ENCODE measurements at regions not wholly inside any gene's neighbourhood (a gene's known extent, or its start where the extent isn't known, plus 50 kb on each side); places are given as distances from the start of the nearest gene placed in this dataset.
A peak's percentile ranks its signal among the peaks of the same experiment; 100 is the strongest.

DNA sequence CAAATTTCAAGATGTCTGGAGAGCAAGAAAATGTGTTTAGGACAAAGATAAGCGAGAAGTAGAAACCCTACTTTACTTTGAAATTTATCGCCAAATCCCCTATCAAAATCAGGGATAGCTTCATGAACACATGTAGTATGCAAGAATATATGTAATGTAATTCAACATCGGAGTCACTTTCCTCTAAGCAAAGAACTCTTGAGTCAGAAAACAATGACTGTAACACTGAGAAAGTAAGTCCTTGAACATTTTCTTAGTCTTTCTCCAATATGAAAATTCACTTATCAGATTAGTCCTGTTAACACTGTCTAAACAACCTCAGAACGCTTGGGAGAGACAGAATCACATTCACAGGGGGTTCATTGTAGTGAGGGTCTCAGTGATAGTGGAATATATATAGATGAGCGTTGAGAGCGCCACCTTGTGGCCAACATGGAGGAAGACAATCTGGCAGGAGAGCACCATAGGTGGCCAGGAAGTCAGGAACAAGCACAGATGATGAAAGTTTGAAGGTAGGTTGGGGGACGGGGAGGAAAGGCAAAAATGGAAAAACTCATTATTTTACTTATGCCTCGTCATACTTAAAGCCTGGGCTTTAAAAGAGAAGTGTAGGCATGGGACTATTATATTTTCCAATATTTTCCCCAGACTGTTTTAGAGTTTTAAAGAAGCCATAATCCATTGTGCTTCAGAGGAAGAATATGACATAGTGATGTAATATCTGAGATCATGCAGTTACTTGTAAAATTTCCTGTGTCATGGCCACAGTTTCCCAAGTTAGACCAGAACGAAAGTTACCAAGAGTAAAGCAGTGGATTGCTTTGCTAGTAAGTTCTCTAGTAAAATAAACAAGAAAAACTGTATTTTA, 115.5 kb upstream of the GNAI1 start:
- ChIA-PET CTCF (no interaction called here), POLR2A (no interaction called here)
- peak; percentile 46 for ATAC-seq (ENCODE audit: poor library complexity)
- H3K9me3 ChIP-seq (ENCODE audit: control insufficient read depth in 1 of 2, insufficient read depth in 1 of 2, low read length in 2 of 2) = peaks cover 0 to 12% of the 10 kb centered on the region in 2 experiments
- intact Hi-C loops (cut with DNase I, micrococcal nuclease) = loop anchor here in 1 of 2 experiments (5.0 kb wide), 1 partner anchor 2002 kb away; no protein-coding TSS in a partner anchor
- H3K27me3 ChIP-seq (ENCODE audit: control insufficient read depth in 1 of 2, insufficient read depth in 2 of 2, low read length in 2 of 2) = no peaks in the 10 kb centered on the region
- Mint-ChIP-seq H3K36me3 (ENCODE audit: low read depth) (no peaks in the 10 kb centered on the region), H3K27me3 (peaks cover 5% of the 10 kb centered on the region), H3K4me3 (no peak overlapping the region), H3K27ac (no peak overlapping the region), H3K4me1 (ENCODE audit: low read depth) (no peaks in the 10 kb centered on the region), H3K9me3 (peaks cover 2% of the 10 kb centered on the region)
- peak in 5 of 14 experiments; percentile 4 to 66 (median 48) for DNase-seq
- no peak overlapping the region for H3K27ac ChIP-seq (ENCODE audit: low read depth in 1 of 2, low read length in 2 of 2)
- no peaks in the 10 kb centered on the region for H3K4me1 ChIP-seq (ENCODE audit: insufficient read depth, low read length)
- no peak overlapping the region for H3K4me3 ChIP-seq (ENCODE audit: low read length)
- peak; percentile 68 for TF ChIP-seq CTCF (IDR thresholded peaks at IDR 0.05)
- H3K36me3 ChIP-seq (ENCODE audit: insufficient read depth, low read length) = no peaks in the 10 kb centered on the region

DNA sequence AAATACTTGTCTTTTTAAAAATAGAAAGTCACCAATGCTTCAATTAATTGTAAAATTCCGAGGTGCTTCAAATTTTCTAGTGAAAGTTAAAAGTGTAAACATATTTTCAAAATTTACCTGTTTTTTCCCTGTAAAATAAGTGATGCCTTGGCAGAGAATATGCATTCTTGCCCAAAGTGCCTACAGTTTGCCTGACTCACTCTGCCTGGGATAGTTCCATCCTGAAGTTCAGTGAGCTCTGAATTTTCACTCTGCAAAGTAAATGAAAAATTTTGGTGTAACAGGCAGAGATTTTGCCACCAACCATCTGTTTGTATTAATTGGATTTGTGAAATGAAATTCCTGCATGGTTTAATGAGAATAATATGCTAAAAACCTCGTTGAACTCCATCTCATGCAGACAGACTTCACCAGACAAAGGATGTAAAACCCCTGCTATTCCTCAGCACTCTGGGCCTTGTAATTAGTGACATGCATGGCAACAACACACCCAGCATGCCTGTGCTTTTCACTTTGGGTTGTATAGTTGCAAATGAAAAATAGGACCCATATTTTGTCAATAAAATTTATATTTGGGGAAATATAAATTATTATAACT, 117.4 kb upstream of the GNAI1 start:
- CTCF ChIA-PET = no interaction called here
- POLR2A ChIA-PET = no interaction called here
- H3K4me3 ChIP-seq (ENCODE audit: low read length) = no peak overlapping the region
- H3K4me1 Mint-ChIP-seq (ENCODE audit: low read depth) = no peaks in the 10 kb centered on the region
- H3K27ac Mint-ChIP-seq = no peak overlapping the region
- H3K27me3 Mint-ChIP-seq = peaks cover 5% of the 10 kb centered on the region
- no peak overlapping the region for H3K4me3 Mint-ChIP-seq
- H3K4me1 ChIP-seq (ENCODE audit: insufficient read depth, low read length) = no peaks in the 10 kb centered on the region
- no peak overlapping the region for H3K27ac ChIP-seq (ENCODE audit: low read depth in 1 of 2, low read length in 2 of 2)
- intact Hi-C loops (cut with DNase I, micrococcal nuclease) = loop anchor here in 1 of 2 experiments (5.0 kb wide), 1 partner anchor 2000 kb away; no protein-coding TSS in a partner anchor
- no peaks in the 10 kb centered on the region for H3K9me3 Mint-ChIP-seq
- DNase-seq (no peak), ATAC-seq (ENCODE audit: poor library complexity) (no peak)
- TF ChIP-seq CTCF (IDR thresholded peaks at IDR 0.05) = no peak
- H3K36me3 ChIP-seq (ENCODE audit: insufficient read depth, low read length) = no peaks in the 10 kb centered on the region
- H3K9me3 ChIP-seq (ENCODE audit: control insufficient read depth in 1 of 2, insufficient read depth in 1 of 2, low read length in 2 of 2) = peaks cover 0 to 12% of the 10 kb centered on the region in 2 experiments
- H3K27me3 ChIP-seq (ENCODE audit: control insufficient read depth in 1 of 2, insufficient read depth in 2 of 2, low read length in 2 of 2) = no peaks in the 10 kb centered on the region
- no peaks in the 10 kb centered on the region for H3K36me3 Mint-ChIP-seq (ENCODE audit: low read depth)

- Mint-ChIP-seq H3K4me1 (ENCODE audit: low read depth) (no peaks in the 10 kb centered on the region), H3K4me3 (no peak overlapping the region), H3K27me3 (no peaks in the 10 kb centered on the region), H3K36me3 (ENCODE audit: low read depth) (no peaks in the 10 kb centered on the region), H3K9me3 (no peaks in the 10 kb centered on the region), H3K27ac (no peak overlapping the region)
- Histone ChIP-seq H3K9me3 (ENCODE audit: control insufficient read depth in 1 of 2, insufficient read depth in 1 of 2, low read length in 2 of 2) (peaks cover 0 to 5% of the 10 kb centered on the region in 2 experiments), H3K27me3 (ENCODE audit: control insufficient read depth in 1 of 2, insufficient read depth in 2 of 2, low read length in 2 of 2) (no peaks in the 10 kb centered on the region), H3K36me3 (ENCODE audit: insufficient read depth, low read length) (no peaks in the 10 kb centered on the region), H3K27ac (ENCODE audit: low read depth in 1 of 2, low read length in 2 of 2) (no peak overlapping the region), H3K4me3 (ENCODE audit: low read length) (no peak overlapping the region), H3K4me1 (ENCODE audit: insufficient read depth, low read length) (no peaks in the 10 kb centered on the region)
- POLR2A ChIA-PET = no interaction called here
- CTCF ChIA-PET = no interaction called here
- DNase-seq (no peak), ATAC-seq (ENCODE audit: poor library complexity) (no peak)
- intact Hi-C loops (cut with DNase I, micrococcal nuclease) = no loop called here
- no peak for TF ChIP-seq CTCF (IDR thresholded peaks at IDR 0.05)
Measured at GRCh38 chr7:80014511-80014910, 120.1 kb upstream of the GNAI1 start.

All from CD4-positive, alpha-beta T cell (primary cell).